ENCODE measurements at regions not wholly inside any gene's neighbourhood (a gene's known extent, or its start where the extent isn't known, plus 50 kb on each side); places are given as distances from the start of the nearest gene placed in this dataset.
"Not testable (repeated sequence)": the region's sequence is repeated elsewhere in the genome, so short reads cannot be mapped to it uniquely, and the experiment has no call there.

GRCh38 chr13:44637581-44637980, 61.5 kb upstream of the TSC22D1 start:
- ATAC-seq, result no peak
- H3K4me1 Mint-ChIP-seq (ENCODE audit: low read depth), result no peaks in the 10 kb centered on the region
- no peak for DNase-seq
- H3K27me3 Mint-ChIP-seq (ENCODE audit: low read depth), result no peaks in the 10 kb centered on the region
- no peaks in the 10 kb centered on the region for H3K9me3 Mint-ChIP-seq
- H3K36me3 Mint-ChIP-seq (ENCODE audit: insufficient read depth), result no peaks in the 10 kb centered on the region
- no peak overlapping the region for H3K4me3 Mint-ChIP-seq

GRCh38 chr13:44629465-44630183, 53.5 kb upstream of the TSC22D1 start:
- DNase-seq (no peak), ATAC-seq (no peak)
- Mint-ChIP-seq H3K4me3 (no peak overlapping the region), H3K27me3 (ENCODE audit: low read depth) (peaks cover 17% of the 10 kb centered on the region), H3K9me3 (no peaks in the 10 kb centered on the region), H3K4me1 (ENCODE audit: low read depth) (no peaks in the 10 kb centered on the region), H3K36me3 (ENCODE audit: insufficient read depth) (no peaks in the 10 kb centered on the region)

GRCh38 chr13:44628826-44629225, 52.7 kb upstream of the TSC22D1 start:
- not testable (repeated sequence) for DNase-seq; H3K4me3 Mint-ChIP-seq; H3K9me3 Mint-ChIP-seq; ATAC-seq; H3K4me1 Mint-ChIP-seq (ENCODE audit: low read depth); H3K36me3 Mint-ChIP-seq (ENCODE audit: insufficient read depth)
- H3K27me3 Mint-ChIP-seq (ENCODE audit: low read depth), result peaks cover 17% of the 10 kb centered on the region

GRCh38 chr13:44627441-44627840, 51.3 kb upstream of the TSC22D1 start:
- ATAC-seq (no peak), DNase-seq (no peak)
- Mint-ChIP-seq H3K4me3 (no peak overlapping the region), H3K4me1 (ENCODE audit: low read depth) (no peaks in the 10 kb centered on the region), H3K27me3 (ENCODE audit: low read depth) (peaks cover 21% of the 10 kb centered on the region), H3K36me3 (ENCODE audit: insufficient read depth) (no peaks in the 10 kb centered on the region), H3K9me3 (no peaks in the 10 kb centered on the region)

GRCh38 chr13:44626176-44626575, 50.0 kb upstream of the TSC22D1 start:
- DNase-seq (no peak), ATAC-seq (no peak)
- H3K4me1 Mint-ChIP-seq (ENCODE audit: low read depth), result no peaks in the 10 kb centered on the region
- H3K27me3 Mint-ChIP-seq (ENCODE audit: low read depth), result peaks cover 21% of the 10 kb centered on the region
- H3K36me3 Mint-ChIP-seq (ENCODE audit: insufficient read depth), result no peaks in the 10 kb centered on the region
- H3K4me3 Mint-ChIP-seq, result no peak overlapping the region
- no peaks in the 10 kb centered on the region for H3K9me3 Mint-ChIP-seq

Data from activated T-cell treated with anti-CD3 and anti-CD28 coated beads, Interleukin-2, amount 50 U/mL, for 4 hours (primary cell).